ENCODE measurements at regions not wholly inside any gene's neighbourhood (a gene's known extent, or its start where the extent isn't known, plus 50 kb on each side); places are given as distances from the start of the nearest gene placed in this dataset.

- TF ChIP-seq CTCF (IDR thresholded peaks at IDR 0.05), result no peak
- TF ChIP-seq POLR2A (IDR thresholded peaks at IDR 0.05), result no peak
Measured at GRCh38 chr1:38625939-38626338, 233.6 kb downstream of the RRAGC start.
